DMS114 treated with DMSO at 0.1 percent for 48 hours (cell line): ENCODE measurements at regions not wholly inside any gene's neighbourhood (a gene's known extent, or its start where the extent isn't known, plus 50 kb on each side); places are given as distances from the start of the nearest gene placed in this dataset.

Experiments
- DNase-seq: peaks from one replicate; lab custom pipeline; 2025; ENCODE audit not compliant: unreplicated experiment; lab: John Stamatoyannopoulos, UW

DNA sequence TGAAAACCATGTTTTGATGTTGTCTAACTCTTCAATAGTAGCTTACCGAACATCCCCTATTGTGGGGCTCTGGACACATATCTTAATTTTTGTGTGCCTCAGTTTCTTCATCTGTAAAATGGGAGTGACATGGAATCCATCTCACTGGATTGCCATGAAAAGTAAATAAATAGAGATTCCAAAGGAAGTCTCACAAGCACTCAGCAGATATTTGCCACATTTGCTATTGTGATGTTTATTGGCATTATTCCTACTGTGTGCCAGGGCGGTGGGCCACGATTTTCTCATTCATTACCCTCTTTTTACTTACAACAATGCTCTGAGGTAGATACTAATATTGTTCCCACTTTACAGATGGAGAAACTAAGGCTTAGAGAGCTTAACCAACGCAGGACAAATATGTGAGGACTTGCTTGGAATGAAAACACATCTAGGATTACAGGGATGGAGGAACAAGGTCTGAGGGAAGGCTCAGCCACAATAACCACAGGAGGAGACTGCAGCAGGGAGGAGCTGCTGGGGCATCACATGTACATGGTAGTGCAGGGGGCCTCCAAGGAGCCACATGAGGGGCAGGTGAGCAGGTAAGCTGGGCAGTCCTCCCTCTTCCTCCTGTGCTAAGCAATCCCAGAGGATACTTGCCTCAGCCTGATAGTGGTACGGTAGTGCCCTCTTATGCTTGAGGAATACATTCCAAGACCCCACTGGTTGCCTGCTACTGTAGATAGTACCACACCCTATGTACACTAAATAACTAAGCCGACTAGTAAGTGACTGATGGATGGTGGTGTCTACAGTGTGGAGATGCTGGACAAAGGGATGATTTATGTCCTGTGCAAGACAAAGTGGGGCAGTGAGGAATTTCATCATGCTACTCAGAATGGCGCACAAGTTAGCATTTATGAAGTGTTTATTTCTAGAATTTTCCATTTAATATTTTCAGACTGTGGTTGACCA is 176.9 kb downstream of the FOXA2 start:
- no peak for DNase-seq

DNA sequence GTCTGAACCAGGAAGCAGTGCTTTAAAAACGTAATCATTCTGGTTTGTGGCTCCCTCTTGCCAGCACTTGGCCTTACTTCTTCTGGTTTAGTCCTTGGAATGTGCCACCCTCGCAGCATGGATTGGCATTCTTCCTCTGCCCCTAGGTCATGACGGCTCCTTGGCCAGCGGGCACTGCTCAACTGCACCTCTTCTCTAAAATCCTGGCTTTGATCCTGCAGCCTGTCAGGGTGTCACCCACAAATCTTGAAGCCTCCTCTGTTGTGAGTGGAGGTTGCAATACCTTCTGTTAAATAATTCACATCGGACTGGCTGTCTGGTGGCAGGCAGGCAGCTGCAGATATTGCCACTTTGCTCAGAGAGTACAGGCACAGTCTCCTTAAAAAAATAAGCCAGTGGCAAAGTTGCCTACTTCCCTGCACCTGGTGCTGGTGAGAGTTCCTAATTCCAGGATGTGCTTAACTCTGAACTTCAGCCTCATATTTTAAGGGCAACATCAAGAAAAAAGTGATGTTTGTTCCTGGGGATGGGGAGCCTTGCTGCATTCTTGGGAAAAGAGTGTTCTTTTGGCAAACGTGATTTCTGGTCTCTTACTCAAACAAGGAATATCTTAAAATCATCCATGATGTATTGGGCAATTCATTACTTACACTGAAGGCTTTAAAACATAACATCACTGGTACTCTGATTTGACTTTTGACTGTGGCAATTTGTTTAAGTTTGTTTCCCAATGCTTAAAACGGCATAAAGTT is 179.8 kb downstream of the FOXA2 start:
- DNase-seq: no peak

DNA sequence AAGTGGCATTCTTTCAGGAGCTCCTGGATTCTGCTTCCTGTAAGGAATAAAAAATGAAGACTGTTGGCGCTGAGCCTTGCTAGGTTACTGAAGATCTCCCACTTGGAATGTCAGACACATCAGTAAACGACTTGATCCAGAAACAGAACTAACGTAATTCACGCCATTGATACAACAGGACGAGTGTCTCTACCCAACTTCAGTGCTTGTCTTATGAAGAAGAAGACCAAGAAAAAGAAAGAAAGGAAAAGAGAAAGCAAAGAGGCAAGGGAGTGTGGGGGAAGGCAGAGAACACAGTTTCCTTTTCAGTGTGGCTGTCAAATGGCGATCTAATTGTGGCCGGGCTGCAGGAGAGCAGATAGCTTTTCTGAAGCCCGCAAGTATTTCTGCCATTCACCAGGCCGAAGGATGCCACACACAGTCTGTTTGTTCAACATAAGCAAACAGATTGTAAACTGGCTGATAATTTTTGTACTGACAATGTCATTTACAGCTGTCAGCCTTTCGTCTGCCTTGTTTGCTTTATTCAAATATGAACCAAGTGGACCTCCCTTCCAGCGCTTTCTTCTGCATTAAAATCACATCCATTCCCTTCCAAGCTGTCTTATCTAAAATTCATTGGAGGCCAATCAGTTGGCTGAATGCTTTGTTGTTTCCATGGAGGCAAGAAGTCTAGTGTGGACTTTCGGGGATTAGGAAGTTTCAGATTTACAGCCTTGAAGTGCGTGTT is 180.6 kb downstream of the FOXA2 start:
- no peak for DNase-seq

DNA sequence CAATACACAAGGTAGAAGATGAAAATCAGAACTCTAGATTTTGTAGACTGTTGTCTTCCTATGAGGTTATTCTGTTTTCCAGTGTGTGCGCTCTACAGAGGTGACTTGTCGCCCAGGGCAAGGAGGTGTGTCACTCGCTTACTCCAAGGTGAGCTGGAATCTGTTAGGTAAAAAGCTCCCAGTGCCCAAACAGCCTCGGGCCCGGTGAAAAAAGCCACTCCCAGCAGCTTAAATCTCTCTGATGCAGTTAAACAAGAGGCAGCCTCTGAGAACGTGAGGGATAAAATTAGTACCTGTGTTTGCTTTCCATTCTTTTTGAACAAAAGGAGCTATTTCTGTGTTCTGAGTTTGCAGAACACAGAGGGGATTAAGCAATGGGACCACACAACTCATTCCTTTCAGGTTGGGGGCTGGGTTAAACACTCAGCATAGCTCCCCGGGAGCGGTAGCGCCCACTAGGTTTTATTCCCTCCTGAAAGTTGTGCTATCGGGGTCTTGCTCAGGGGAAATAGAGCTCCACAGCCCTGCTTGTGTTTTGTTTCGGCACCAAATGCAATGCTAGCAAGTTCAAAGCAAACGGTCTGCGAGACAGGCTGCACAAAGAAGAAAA is 181.2 kb downstream of the FOXA2 start:
- DNase-seq: no peak

DNA sequence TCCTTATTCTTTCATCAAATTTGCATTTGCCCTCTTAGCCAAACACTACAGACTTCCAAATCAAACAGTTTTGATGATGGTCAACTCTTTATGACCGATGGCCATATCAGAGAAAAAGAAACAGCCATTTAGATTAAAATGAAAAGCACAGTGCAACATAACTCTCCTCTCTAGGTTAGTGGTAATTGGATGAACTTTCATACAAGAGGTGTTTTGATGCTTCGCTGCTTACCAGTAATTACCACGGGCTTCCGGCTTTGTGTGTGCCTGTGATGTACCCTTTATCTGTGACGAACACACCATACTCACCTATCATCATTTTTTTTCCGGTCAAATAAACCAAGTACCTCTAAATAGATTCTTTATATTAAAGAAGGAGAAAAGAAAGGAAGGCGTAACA is 181.8 kb downstream of the FOXA2 start:
- no peak for DNase-seq

DNA sequence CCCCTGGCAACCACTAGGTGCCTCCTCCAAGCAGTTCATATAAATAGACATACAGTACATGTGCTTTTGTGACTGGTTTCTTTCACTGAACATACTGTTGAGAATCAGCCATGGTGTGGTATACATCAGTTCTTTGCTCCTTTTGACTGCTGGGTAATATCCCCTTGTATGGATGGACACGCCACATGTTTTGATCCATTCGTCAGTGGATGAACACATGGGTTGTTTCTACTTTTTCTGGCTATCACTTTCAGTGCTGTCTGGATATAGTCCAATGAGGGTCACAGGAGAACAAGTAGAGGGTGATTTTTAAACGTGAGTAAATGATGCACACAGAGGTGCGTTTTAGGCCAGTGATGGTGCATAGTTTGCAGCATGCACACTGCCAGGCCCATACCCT is 183.9 kb downstream of the FOXA2 start:
- DNase-seq: no peak

DNA sequence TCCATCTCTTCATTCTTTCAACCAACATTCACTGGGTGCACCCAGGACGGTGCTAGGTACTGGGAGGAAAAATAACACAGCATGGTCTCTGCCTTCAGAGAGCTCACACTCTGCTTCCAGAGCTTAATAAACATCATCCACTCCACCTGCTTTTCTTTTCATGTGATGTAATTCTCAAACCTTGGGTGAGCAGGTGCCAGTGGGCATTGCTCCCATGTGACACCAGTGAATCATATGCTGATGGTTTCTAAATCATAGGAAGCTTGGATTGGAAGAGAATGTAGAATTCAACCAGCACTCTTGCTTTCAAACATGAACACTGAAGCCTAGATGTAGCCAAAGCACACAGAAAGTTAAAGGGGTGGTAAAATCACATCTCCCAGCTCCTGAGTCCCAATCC is 189.8 kb downstream of the FOXA2 start:
- no peak for DNase-seq

DNA sequence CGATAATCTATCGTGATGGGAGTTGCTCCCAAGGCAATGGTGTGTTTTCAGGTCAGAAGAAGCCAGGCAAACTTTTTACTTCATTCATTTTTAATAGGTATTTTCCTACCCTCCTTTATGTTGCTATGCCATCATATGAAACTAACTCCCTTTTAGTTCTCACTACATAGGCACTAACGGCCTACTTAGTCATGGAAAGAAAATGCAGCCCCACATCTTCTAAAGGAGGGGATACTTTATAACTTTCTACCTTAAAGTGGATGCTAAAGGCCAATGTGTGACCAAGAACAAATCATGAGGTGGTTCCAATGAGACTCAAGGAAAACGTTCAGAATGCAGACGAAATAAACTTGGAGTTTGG is 193.8 kb downstream of the FOXA2 start:
- no peak for DNase-seq

DNA sequence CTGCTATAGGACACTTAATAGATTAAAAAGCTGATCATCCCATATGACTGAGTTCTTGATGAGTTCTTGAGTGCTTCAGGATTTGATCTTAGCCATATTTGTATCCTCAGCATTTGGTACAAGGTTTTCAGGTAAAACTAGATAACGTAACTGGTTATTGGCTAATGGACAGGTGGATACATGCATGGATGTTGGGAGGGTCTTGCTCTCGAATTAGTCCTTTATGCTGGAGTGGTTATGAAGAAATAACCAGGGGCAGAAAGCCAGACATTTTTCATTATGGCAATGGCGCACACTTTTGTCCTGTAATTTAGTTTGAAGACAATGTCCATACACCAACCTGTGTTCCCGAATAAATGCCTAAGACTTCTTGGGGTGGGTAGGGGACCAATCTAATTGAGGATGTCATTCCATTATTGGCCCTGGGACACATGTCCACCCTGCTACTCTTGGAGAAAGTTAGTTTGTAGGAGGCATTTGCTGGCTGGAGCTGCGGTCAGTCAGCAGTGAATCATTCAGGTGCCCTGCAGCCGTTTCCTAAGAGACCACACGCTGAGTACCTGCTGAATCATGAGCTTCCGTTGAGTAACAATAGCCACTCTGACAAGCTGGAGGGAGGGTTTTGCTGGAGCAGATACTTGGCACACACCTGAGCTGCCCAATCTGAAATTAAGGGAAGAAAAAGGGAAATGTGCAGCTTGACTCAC is 194.4 kb downstream of the FOXA2 start:
- DNase-seq: no peak

DNA sequence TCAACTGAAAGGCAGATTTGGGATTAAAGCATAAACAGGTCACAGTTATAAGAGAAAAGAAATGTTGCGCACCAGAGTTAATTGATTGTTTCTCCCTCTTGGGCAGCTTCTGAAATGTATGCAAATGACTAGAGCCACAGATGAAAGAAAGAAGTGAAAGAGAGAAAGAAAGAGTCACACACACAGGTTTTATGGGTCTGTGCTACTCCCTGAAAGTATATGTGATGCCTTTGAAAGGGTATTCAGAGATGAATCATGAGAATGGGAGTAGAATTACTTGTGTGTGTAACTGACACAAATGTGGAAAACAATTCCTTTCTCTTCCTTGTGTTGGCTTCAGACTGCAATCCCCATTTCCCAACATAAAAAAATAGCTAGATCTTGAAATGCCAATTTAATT is 196.9 kb downstream of the FOXA2 start:
- DNase-seq: no peak

DNA sequence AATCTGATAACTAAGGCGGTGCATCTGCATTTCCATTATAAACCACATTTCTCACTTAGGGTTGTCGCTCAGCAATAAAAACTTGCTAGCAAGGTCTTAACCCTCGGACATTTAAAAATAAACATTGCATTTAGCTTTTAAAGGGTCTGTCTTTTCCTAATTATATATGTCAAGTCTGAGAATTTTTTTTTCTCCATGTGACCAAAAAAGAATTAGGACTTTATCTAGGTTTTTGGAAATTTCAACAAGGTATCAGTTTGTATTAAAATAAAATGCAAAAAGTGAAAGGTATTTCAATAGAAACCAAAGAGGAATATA is 198.1 kb downstream of the FOXA2 start:
- DNase-seq: no peak

DNA sequence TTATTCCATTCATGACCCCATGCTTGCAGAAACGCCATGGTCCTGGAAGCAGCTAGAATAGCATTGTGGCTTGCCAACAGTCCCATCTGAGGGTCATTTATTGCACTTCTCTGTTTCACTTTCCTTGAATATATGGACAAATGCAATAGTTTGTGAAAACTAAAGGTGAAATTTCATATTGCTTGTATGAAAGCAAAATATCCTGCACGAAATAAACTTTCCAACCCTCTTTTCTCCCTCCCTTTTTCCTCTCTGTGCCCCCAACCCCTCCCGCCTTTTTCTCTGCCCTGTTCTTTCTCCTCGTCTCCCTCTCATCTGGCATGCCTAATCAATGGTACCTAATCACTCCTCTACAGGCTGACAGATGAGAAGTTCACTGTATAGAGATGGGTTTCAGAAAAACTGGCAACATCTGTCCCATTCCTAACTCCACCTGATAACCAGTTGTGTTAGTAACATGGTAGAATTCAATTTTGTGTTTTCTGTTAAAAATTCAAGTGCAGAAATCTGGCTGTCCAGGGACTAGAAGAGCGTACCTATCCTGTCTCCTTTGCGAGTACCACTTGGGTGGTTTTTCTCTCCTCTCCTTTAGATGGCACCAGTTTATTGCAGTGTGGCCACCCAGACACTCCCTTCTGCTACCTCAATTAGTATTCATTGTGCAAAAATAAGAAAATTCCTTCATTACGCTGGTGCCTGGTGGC is 198.6 kb downstream of the FOXA2 start:
- no peak for DNase-seq

DNA sequence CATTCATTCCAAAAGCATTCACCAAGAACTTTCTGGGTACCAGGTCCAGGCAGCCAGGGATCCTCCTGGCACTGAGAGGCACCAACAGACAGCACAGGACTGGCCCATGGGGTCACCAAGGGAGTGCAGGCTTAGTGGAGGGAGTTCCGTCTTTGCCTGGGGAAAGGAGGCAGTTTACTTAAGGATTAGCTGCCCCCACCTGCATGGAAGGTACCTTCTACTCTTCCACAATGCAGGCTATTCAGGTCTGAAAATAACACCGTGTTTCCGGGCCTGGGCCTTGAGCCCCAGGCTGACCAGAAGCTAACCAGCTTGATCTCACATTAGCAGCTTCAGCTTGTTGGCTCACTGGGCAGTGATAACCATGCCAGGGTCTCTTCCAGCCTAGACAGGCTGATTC is 199.4 kb downstream of the FOXA2 start:
- no peak for DNase-seq

DNA sequence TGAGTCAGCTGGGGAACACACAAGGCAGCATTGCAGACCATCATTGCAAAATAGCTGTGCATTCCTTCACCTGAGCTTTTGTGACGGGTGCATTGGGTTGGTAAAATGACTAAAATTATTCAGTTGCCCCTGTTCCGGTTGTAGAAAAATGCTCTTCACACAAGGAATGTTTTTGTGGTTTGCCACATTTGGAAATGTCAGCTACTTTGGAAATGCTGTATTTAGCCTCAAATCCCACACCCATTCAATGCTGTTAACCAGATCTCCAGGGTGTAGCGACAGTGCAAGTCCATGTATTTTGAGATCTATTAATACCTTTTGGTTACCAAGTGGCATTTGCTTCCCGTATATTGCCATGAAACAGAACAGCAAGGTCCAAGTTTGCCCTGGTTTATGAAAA is 201.2 kb downstream of the FOXA2 start:
- DNase-seq: no peak

DNA sequence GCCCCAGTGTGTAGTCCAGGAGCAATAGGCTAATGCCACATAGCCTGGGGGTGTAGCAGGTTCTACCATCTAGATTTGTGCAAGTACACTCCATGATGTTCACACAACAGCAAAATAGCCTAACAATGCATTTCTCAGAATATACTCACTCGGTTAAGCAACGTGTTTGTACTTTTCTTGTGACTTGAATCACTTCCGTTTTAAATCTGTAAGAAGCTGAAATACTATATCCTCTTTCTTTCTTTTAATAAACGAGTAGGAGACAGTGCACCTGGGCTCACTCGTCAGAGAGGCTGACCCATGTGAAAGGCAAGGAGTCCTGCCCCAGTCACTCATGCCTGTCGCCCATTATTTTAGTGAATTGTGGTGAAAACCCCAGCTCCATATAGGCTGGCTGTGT is 201.6 kb downstream of the FOXA2 start:
- DNase-seq: no peak

DNA sequence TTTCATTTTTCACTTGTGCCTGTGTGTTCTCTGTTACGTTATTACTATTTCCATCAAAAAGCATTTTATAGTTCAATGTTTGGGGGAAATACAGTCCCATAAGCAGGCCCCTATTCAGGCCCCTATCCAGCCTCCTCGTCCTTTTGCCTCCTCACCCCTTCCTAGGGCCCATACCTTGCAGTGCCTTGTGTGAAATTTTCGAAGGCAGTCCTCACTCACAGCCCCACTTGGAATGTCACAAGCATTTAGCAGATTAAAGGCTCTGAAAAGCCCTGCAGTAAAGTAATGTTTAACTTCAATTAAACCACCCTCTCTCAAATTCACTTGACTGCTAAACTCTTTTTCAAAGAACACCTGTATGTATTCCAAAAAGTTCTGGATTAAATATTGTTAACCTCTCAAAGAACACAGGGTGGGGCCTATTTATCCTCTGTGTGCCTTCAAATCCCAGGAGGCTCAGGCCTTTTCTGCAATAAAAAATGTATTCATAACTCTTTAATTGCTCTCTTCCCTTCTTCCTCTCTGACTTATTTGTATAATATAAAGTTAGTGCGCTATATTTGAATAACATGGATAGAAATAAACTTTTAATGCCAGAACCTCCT is 202.5 kb downstream of the FOXA2 start:
- DNase-seq: no peak

DNA sequence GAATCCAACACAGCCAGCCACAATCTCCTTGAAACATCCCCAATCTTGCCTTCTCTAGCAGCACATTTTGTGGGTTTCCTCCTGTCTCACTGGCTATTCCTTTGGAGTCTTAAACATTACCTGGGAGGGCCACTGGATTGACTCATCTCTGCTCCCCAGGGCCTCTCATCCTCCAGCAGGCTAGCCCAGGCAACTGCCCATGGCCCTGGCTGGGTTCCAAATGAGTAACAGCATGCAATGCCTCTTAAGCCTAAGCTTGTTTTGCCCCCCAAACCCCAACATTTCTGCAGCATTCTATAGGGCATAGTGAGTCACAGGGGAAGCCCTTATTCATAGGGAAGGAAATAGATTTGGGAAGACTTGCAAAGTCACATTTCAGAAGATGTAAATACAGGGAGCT is 204.9 kb downstream of the FOXA2 start:
- no peak for DNase-seq

DNA sequence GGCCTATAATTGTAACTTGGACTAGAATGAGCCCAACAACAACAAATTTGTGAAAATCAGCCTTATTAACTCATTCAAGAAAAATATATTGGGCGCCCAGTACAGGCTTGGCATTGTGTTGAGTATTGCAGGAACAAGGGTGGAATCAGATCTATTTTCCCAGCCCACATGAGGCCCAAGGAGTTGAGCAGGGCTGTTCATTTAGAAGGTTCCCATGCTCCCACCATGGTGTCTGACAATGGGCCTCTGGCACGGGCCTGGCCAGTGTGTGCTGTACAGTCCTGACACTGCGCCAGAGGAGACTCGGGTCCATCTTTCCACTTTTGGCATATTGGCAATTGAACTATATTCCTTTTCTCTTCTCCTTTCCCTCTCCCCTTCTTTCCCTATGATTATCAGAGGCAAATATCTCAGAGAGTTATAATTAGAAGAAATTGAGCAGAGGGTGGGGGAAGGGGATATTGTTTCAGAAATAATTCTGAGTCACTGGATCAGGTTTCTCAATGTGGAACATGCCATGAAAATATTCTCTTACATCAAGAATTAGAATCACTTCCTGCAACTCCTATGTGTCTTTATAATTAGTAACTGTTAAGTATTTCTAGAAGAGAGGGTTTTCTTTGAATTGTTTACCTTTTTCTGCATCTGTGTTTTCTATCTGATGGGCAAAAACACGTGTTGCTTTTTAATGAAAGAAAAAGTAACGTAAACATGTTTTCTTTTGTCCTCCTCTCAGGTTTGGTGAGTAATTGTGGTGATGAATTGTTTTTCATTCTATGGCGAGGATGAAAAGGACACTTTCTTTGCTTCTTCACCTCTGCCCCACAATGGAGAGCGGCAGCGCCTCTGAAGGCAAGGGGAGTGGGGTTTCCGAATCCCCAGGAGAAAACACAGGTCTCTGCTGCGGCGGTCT is 209.4 kb downstream of the FOXA2 start:
- DNase-seq: no peak

DNA sequence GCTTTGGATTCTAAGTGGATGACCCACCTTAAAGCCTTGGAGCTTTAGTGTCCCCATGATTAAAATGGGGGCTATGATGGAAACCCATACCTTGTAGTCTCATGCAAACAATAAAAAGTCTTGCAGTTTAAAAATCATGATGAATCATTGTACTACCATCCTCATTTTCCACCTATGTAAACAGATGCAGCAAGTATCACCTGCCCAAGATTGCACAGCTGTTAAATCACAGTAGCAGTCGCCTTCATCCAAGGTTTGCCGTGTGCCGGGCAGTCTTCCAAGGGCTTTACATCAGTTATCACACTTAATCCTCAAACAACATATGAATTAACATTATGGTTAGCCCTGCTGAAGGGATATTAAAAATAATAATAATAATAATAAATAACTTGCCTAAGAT is 210.3 kb downstream of the FOXA2 start:
- DNase-seq: no peak
